ENCODE measurements at regions not wholly inside any gene's neighbourhood (a gene's known extent, or its start where the extent isn't known, plus 50 kb on each side); places are given as distances from the start of the nearest gene placed in this dataset.

DNA sequence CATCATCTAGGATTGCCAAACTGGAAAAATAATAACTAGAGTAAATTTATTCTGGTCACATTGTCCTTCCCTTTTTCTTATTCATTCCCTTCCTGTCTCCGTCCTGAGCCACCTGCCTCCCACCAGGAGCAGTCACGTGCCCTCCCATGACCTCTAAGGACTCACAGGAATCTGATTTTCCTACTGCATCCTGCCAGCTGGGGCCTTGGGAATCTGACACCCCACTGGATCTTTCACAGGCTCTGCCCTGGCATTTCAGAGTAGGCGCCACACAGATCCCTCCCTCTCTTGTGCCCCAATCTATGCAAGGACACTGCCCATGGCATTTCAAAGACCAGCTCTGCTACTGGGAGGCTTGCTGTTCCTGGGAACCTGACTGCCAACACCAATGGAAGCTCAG, 520.5 kb downstream of the PPARGC1A start:
- no peak for DNase-seq (ENCODE audit: low read depth)
- H3K4me3 ChIP-seq (ENCODE audit: low read depth, low read length), result no peak overlapping the region
- TF ChIP-seq, protein P1, sequence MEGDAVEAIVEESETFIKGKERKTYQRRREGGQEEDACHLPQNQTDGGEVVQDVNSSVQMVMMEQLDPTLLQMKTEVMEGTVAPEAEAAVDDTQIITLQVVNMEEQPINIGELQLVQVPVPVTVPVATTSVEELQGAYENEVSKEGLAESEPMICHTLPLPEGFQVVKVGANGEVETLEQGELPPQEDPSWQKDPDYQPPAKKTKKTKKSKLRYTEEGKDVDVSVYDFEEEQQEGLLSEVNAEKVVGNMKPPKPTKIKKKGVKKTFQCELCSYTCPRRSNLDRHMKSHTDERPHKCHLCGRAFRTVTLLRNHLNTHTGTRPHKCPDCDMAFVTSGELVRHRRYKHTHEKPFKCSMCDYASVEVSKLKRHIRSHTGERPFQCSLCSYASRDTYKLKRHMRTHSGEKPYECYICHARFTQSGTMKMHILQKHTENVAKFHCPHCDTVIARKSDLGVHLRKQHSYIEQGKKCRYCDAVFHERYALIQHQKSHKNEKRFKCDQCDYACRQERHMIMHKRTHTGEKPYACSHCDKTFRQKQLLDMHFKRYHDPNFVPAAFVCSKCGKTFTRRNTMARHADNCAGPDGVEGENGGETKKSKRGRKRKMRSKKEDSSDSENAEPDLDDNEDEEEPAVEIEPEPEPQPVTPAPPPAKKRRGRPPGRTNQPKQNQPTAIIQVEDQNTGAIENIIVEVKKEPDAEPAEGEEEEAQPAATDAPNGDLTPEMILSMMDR (IDR thresholded peaks at IDR 0.05; ENCODE audit: insufficient read depth, low read depth, low read length), result no peak

DNA sequence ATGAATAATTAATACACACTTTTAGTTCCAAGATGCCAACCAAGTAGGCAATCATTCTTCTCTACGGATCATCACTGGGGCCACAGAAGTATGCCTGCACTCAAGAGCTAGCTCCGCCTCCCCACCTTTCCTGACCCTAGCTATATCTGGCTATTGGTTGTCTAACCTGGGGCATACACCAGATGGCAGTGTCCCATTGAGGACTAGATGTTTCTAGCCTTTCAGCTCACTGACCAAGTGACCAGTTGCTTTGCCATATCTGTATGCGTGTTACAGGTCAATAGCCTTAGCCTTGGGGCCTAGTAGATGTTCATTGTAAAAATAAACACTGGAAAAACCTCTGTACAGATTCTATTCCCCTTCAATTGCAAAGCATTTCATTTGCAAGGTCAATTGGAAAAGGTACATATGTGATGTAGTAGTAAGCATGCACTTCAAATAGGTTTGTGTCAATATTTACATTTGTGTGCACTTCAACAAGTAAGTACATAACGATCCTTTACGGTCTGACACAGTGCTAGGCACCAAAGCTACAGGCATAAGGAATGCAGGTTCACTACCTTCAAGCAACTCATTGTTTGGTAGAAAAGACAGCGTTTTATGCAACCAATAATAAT, 521.7 kb downstream of the PPARGC1A start:
- no peak for DNase-seq (ENCODE audit: low read depth)
- no peak overlapping the region for H3K4me3 ChIP-seq (ENCODE audit: low read depth, low read length)
- TF ChIP-seq, protein P1 (IDR thresholded peaks at IDR 0.05; ENCODE audit: insufficient read depth, low read depth, low read length), result no peak

DNA sequence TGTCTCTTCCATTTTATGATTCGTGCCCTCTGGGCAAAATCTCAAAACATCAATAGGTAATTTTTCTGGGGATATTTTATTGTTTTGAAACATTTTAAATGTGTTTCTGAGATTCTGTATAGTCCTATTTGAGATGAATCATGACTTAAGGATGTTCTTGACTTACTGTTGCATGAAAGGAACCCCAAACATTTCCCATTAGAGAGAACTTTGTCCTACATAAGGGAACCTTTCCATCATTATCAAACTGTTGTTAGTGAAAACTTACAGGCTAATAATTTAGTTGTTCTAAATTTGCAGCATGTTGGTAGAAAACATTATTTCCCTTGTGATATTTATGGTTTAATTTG, 523.3 kb downstream of the PPARGC1A start:
- TF ChIP-seq, protein P1 (IDR thresholded peaks at IDR 0.05; ENCODE audit: insufficient read depth, low read depth, low read length), result no peak
- H3K4me3 ChIP-seq (ENCODE audit: low read depth, low read length), result no peak overlapping the region
- no peak for DNase-seq (ENCODE audit: low read depth)

DNA sequence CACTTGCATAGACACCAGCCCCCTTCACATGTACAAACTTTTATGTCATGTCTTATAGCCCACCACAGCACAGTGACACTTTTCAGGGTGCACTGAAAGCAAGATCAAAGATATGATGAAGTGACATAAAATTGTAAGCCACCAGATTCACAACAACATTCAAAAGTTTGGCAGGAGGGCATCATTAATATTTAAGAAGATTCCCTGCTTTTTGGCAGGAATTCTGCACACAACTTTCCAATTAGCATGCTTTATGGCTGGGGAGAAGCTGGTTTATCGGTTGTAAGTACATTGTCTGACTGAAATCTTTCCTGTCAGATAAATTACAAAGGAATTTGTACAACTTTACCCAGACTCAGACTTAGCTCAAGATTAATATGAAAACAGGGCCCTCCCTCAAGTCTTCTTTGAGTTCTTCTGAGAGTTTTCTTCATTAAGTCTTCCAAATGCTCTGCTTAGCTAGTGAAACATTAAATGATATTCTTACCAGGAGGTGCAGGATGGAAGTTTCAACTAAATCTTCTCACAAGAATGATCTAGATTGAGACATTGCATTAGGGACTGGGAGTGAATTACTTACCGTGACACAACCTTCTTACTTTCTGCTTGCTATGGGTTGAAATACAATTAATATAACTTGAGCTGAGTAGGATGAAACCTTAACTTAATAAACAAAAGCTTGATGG, 523.8 kb downstream of the PPARGC1A start:
- H3K4me3 ChIP-seq (ENCODE audit: low read depth, low read length), result no peak overlapping the region
- DNase-seq (ENCODE audit: low read depth), result no peak
- TF ChIP-seq, protein P1 (IDR thresholded peaks at IDR 0.05; ENCODE audit: insufficient read depth, low read depth, low read length), result no peak

DNA sequence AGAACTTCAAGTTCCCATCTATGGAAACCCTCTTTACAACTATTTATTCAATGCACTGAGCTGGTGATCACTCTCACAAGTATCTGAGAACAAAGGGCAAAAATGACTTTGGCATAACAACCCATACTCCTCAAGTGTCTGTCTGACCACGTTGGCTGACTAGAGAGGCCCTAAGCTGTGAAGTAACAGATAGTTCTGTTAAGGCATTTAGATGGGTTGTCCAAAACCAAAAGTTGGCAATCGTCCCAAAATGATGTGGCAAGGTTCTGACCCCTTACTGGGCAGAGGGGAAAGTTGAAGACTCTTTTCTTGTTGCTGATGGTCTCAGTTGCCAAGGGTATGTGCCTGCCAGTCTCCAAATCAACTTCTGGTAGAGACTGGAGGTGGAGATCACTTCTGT, 524.8 kb downstream of the PPARGC1A start:
- H3K4me3 ChIP-seq (ENCODE audit: low read depth, low read length), result no peak overlapping the region
- no peak for DNase-seq (ENCODE audit: low read depth)
- TF ChIP-seq, protein P1 (IDR thresholded peaks at IDR 0.05; ENCODE audit: insufficient read depth, low read depth, low read length), result no peak

DNA sequence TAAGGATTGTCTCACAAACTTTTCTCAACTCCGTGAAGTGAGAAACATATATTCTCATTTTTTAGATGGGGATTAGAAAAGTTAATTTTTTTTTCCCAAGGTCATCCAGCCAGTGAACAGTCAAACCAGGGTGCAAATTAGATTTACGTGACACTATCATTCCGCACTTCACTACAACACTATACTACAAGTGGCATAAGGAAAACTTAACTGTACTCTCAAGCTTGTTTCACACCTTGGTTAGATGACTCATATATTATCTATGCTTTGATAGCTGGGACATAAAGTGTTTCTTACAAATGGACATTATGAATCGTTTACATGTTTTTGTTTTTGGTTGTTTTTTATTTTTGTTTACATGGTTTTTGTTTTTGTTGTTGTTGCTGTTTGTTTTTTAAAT, 525.7 kb downstream of the PPARGC1A start:
- no peak for DNase-seq (ENCODE audit: low read depth)
- no peak overlapping the region for H3K4me3 ChIP-seq (ENCODE audit: low read depth, low read length)
- TF ChIP-seq, protein P1 (IDR thresholded peaks at IDR 0.05; ENCODE audit: insufficient read depth, low read depth, low read length), result no peak

DNA sequence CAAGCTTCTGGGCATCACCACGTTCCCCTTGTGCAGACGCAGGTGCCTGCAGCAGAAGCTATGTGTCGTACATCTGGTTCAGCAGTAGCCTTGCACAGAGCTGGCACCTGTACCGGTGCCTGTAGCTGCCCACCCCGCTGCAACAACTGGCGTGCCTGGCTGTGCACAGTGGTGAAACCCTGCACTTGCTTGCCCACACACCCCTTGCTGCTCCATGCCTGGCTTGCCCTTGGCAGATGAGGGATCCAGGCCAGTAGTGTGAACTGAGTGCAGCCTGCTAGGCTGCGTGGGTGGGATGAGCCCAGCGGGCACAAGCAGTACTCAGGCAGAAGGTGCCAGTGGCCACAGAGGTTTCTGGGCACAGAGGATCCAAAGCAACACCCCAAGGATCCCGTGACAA, 528.4 kb downstream of the PPARGC1A start:
- TF ChIP-seq, protein P1 (IDR thresholded peaks at IDR 0.05; ENCODE audit: insufficient read depth, low read depth, low read length), result no peak
- H3K4me3 ChIP-seq (ENCODE audit: low read depth, low read length), result no peak overlapping the region
- no peak for DNase-seq (ENCODE audit: low read depth)

Data from fibroblast of villous mesenchyme (primary cell).